Ovary (tissue), 7 donors: ENCODE measurements at regions not wholly inside any gene's neighbourhood (a gene's known extent, or its start where the extent isn't known, plus 50 kb on each side); places are given as distances from the start of the nearest gene placed in this dataset.

Source experiments
- DNase-seq, 5 donors: peaks; one replicate each; pipeline ENCODE4 v3.0.0-alpha.2; 2019 to 2020
- H3K27ac ChIP-seq, 2 donors: fragments of 200-600 bp; one replicate each; pipeline versions ENCODE4 v1.5.1 to v1.8.0; 2019 to 2022
- H3K27me3 ChIP-seq: fragments of 200-600 bp; one replicate; pipeline ENCODE4 v1.8.0; 2022
- H3K36me3 ChIP-seq: fragments of 200-600 bp; sonication (generic); one replicate; pipeline ENCODE4 v1.5.1; 2019
- H3K4me1 ChIP-seq: one replicate; pipeline ENCODE4 v1.8.1; 2013; ENCODE audit warnings: mild to moderate bottlenecking, moderate library complexity; ENCODE audit not compliant: insufficient read depth
- H3K4me3 ChIP-seq: fragments of 200-600 bp; sonication (generic); one replicate; pipeline ENCODE4 v1.5.1; 2017
- H3K9me3 ChIP-seq, 2 donors: fragments of 200-600 bp in 1 of 2; sonication (generic) in 1 of 2; one replicate each; pipeline versions ENCODE4 v1.5.1 to v1.8.1; 2013 to 2019; ENCODE audit warnings: mild to moderate bottlenecking in 1 of 2, moderate library complexity in 1 of 2
- EP300 ChIP-seq: sonication (generic); formaldehyde crosslinking; IDR thresholded peaks from one replicate; pipeline ENCODE4 v1.6.1; 2017; ENCODE audit warnings: antibody characterized with exemption
- POLR2A ChIP-seq: fragments of 450-650 bp; IDR thresholded peaks from one replicate; pipeline ENCODE4 v1.6.1; 2017; ENCODE audit warnings: antibody characterized with exemption, mild to moderate bottlenecking, moderate library complexity
- WGBS, 3 donors: extraction: QIAGEN DNeasy Blood & Tissue Kit in 1 of 3; methylation state at CpG; one replicate each; pipeline versions ENCODE4 v1.1.5 to v1.1.7; 2013 to 2017; 5-methylcytosine and 5-hydroxymethylcytosine counted together
- intact Hi-C, 4 donors: fragments of 100-400 bp; cut with DNase I; formaldehyde crosslinking; loops; one replicate each; pipeline versions ENCODE4 v1.11.0 to v1.15.1; 2022 to 2023
- TF ChIP-seq, protein P1 (sequence below), 3 donors: fragments of 450-650 bp in 2 of 3; fragments of 200-600 bp in 1 of 3; IDR thresholded peaks; one replicate each; pipeline versions ENCODE4 v1.5.1 to v1.8.0; 2016 to 2022; ENCODE audit warnings: antibody characterized with exemption in 3 of 3, mild to moderate bottlenecking in 1 of 3
- donor health status: DM: no; HTN: no; CAD: no; lungs with moderate emphysema.
- donor health status: DM: no; HTN: no; CAD: no.
- donor health status: Bipolar disorder and iron deficiency.
- donor health status: DM: no; HTN: no; CAD: no.
- donor health status: DM: yes; HTN: yes; CAD: no.

DNA sequence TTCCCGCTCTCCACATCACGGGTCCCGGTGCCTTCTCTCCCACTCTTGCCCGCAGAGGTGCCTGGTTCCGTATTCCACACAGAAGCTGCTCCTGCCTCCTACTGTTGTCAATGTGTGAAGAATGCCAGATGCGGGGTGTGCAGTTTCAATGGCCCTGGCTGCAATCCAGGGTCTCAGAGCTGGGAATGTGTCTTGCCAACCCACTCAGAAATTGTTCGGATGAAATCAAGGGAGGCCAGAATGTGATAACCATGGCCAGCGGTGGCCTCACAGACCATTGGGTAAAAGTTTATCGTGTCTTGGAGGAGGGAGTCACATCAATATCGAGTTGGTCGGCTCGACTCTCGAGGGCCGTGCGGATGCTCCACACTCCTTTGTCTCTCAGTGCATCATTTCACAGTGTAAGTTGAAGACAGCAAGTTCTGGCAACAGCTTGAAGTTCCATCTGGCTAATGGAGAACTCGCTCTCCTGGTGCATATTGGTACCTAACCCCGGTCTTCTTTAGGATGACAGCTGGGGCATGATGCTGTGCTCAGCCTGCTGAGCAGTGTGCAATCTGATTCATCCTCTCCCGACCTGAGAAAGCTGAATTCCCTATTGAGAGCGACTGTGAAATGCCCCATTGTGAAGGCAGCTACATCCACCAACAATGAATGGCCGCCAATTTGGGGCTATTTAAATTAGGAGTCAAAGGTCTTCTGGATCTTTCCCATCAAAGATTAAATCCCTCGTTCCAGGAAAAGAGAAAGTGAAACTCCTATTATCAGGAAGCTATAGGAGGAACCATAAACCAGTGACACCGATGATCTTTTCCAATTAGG is 389.0 kb downstream of the SOX11 start:
- intact Hi-C loops = no loop called here
- Histone ChIP-seq H3K4me3 (no peak overlapping the region), H3K4me1 (peaks cover 1% of the 10 kb centered on the region), H3K27ac (no peak overlapping the region), H3K27me3 (no peaks in the 10 kb centered on the region), H3K9me3 (no peaks in the 10 kb centered on the region), H3K36me3 (no peaks in the 10 kb centered on the region)
- 85 to 90% (median 86%) methylated on average over 22 of the region's 22 CpGs for WGBS, 3 donors
- DNase-seq = no peak
- TF ChIP-seq EP300 (no peak), POLR2A (no peak)
- TF ChIP-seq, protein P1, sequence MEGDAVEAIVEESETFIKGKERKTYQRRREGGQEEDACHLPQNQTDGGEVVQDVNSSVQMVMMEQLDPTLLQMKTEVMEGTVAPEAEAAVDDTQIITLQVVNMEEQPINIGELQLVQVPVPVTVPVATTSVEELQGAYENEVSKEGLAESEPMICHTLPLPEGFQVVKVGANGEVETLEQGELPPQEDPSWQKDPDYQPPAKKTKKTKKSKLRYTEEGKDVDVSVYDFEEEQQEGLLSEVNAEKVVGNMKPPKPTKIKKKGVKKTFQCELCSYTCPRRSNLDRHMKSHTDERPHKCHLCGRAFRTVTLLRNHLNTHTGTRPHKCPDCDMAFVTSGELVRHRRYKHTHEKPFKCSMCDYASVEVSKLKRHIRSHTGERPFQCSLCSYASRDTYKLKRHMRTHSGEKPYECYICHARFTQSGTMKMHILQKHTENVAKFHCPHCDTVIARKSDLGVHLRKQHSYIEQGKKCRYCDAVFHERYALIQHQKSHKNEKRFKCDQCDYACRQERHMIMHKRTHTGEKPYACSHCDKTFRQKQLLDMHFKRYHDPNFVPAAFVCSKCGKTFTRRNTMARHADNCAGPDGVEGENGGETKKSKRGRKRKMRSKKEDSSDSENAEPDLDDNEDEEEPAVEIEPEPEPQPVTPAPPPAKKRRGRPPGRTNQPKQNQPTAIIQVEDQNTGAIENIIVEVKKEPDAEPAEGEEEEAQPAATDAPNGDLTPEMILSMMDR (IDR thresholded peaks at IDR 0.05) = no peak

GRCh38 chr2:6081955-6082624 is 389.9 kb downstream of the SOX11 start:
- 94 to 96% (median 95%) methylated on average over 5 of the region's 5 CpGs for WGBS, 3 donors
- Histone ChIP-seq H3K36me3 (no peaks in the 10 kb centered on the region), H3K4me1 (peaks cover 1% of the 10 kb centered on the region), H3K27ac (no peak overlapping the region), H3K9me3 (no peaks in the 10 kb centered on the region), H3K27me3 (no peaks in the 10 kb centered on the region), H3K4me3 (no peak overlapping the region)
- no peak for DNase-seq
- TF ChIP-seq EP300 = no peak
- TF ChIP-seq, protein P1 (IDR thresholded peaks at IDR 0.05) = no peak
- no peak for TF ChIP-seq POLR2A
- intact Hi-C loops = no loop called here

GRCh38 chr2:6082625-6083018 is 390.4 kb downstream of the SOX11 start:
- no peaks in the 10 kb centered on the region for H3K27me3 ChIP-seq
- DNase-seq = no peak
- no peaks in the 10 kb centered on the region for H3K36me3 ChIP-seq
- no peak overlapping the region for H3K27ac ChIP-seq
- no peaks in the 10 kb centered on the region for H3K9me3 ChIP-seq
- H3K4me3 ChIP-seq = no peak overlapping the region
- intact Hi-C loops = no loop called here
- TF ChIP-seq, protein P1 (IDR thresholded peaks at IDR 0.05) = no peak
- TF ChIP-seq POLR2A (no peak), EP300 (no peak)
- no peaks in the 10 kb centered on the region for H3K4me1 ChIP-seq

- TF ChIP-seq, protein P1 (IDR thresholded peaks at IDR 0.05) = no peak
- TF ChIP-seq EP300 = no peak
- Histone ChIP-seq H3K4me3 (no peak overlapping the region), H3K36me3 (no peaks in the 10 kb centered on the region), H3K9me3 (no peaks in the 10 kb centered on the region), H3K27ac (no peak overlapping the region), H3K4me1 (no peaks in the 10 kb centered on the region), H3K27me3 (no peaks in the 10 kb centered on the region)
- intact Hi-C loops = no loop called here
- whole genome bisulfite sequencing, 3 donors = 50 to 51% (median 50%) methylated on average over 2 of the region's 2 CpGs
- DNase-seq = no peak
Measured at GRCh38 chr2:6083136-6083535, 391.0 kb downstream of the SOX11 start.
